AG04449 (cell line): ENCODE measurements at regions not wholly inside any gene's neighbourhood (a gene's known extent, or its start where the extent isn't known, plus 50 kb on each side); places are given as distances from the start of the nearest gene placed in this dataset.

ENCODE experiments used
- CTCF ChIA-PET: fragments of 350-600 bp; formaldehyde crosslinking; extraction: SDS; loops from one replicate; lab custom pipeline; 2021; ENCODE audit warnings: antibody characterized with exemption; lab: Yijun Ruan, JAX
- POLR2A ChIA-PET: fragments of 400-600, 350-600 bp; formaldehyde crosslinking; extraction: SDS; loops from one replicate; lab custom pipeline; 2020; ENCODE audit warnings: antibody characterized with exemption, inconsistent platforms; lab: Yijun Ruan, JAX
- DNase-seq: peaks from one replicate; pipeline ENCODE4 v3.0.0-alpha.2; 2010; ENCODE audit warnings: low read depth, low spot score
- H3K4me3 ChIP-seq: 2 replicates; pipeline ENCODE4 v1.5.1; 2011; ENCODE audit warnings: low read depth, mild to moderate bottlenecking, control low read depth, low read length
- CTCF ChIP-seq: IDR thresholded peaks from one replicate; pipeline ENCODE4 v1.5.1; 2011; ENCODE audit warnings: mild to moderate bottlenecking, moderate library complexity, low read length, control low read depth, inconsistent platforms; ENCODE audit not compliant: insufficient read depth; ENCODE audit errors: missing control alignments

DNA sequence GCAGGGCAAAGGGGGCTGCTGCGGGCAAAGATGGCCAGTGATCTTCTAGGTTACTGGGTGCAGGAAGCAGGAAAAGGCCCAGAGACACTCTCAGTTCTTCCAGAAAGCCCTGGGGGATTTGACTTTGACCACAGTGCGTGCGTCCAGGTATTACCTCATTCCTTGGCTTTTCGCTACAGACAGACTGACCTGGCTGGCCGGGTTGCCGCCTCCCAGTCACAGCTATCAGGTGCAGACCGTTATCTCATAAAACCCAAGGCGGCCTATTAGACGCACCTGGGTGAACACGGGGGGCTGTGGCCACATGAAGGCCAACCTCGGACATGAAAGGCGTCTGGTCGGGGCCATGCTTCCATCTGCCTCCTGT, 80.3 kb downstream of the FOXL3 start:
- ChIA-PET POLR2A (no interaction called here), CTCF (no interaction called here)
- DNase-seq, result no peak
- H3K4me3 ChIP-seq, result no peak overlapping the region
- TF ChIP-seq CTCF, result no peak

- no peak overlapping the region for H3K4me3 ChIP-seq
- ChIA-PET POLR2A (no interaction called here), CTCF (no interaction called here)
- TF ChIP-seq CTCF, result no peak
- DNase-seq, result no peak
These were observed 80.8 kb downstream of the FOXL3 start for GRCh38 chr7:370775-371118.

GRCh38 chr7:371119-371778, 81.3 kb downstream of the FOXL3 start:
- CTCF ChIA-PET, result no interaction called here
- DNase-seq, result no peak
- no peak overlapping the region for H3K4me3 ChIP-seq
- no peak for TF ChIP-seq CTCF
- POLR2A ChIA-PET, result no interaction called here

DNA sequence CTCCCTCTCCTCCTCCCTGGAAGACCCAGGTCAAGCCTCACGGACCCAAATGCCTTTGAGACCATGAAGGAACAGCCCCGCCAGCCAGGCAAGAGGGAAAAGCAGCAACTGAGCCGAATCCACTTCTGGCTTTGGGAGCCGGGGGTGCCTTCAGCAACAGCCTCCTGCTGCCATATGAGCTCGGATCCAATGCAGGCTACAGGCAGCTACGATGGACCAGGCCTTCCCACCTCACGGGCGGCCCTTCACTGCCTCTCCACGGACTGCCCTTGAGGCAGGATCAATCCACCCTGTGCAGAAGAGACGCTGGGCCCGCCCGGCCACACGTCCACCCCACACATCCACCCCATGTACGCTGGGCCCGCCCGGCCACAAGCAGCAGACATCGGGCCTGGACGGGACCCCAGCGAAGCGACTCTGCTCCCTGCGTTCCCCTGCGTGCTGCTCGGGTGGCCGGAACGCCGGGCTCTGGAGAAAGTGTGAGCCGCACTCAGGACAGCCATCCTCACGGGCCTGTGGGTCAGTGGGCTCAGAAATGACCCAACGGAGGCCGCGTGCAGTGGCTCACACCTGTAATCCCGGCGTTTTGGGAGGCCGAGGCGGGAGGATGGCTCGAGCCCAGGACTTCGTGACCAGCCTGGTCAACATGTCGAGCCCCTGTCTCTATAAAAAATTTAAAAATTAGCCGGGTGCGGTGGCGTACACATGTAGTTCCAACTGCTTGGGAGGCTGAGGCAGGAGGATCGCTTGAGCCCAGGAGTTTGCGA, 82.0 kb downstream of the FOXL3 start:
- CTCF ChIA-PET, result no interaction called here
- POLR2A ChIA-PET, result no interaction called here
- no peak overlapping the region for H3K4me3 ChIP-seq
- no peak for TF ChIP-seq CTCF
- DNase-seq, result no peak

- POLR2A ChIA-PET, result no interaction called here
- H3K4me3 ChIP-seq, result no peak overlapping the region
- CTCF ChIA-PET, result no interaction called here
- TF ChIP-seq CTCF, result no peak
- DNase-seq, result no peak
These were observed 82.6 kb downstream of the FOXL3 start for GRCh38 chr7:372546-372931.

- TF ChIP-seq CTCF, result no peak
- DNase-seq, result no peak
- no peak overlapping the region for H3K4me3 ChIP-seq
- ChIA-PET POLR2A (no interaction called here), CTCF (no interaction called here)
These were observed 83.2 kb downstream of the FOXL3 start for GRCh38 chr7:372932-373791.
